Islet of Langerhans (tissue), 1 donor: ENCODE measurements at regions not wholly inside any gene's neighbourhood (a gene's known extent, or its start where the extent isn't known, plus 50 kb on each side); places are given as distances from the start of the nearest gene placed in this dataset.
"Not testable (repeated sequence)": the region's sequence is repeated elsewhere in the genome, so short reads cannot be mapped to it uniquely, and the experiment has no call there.

Source experiments
- FAIRE-seq: peaks from one replicate; lab custom pipeline; 2011; peaks lifted over from hg19 to GRCh38; lab: Jason Lieb, UNC

DNA sequence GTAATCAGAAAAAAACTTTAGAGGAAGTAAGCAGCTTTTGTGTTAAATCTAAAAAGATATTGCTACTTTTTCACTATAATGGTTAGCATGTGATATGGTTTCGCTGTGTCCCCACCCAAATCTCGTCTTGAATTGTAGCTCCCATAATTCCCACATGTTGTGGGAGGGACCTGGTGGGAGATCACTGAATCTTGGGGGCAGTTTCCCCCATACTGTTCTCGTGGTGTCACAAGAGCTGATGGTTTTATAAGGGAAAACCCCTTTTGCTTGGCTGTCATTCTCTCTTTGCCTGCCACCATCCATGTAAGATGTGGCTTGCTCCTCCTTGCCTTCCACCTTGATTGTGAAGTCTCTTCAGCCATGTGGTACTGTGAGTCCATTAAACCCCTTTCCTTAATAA, 117.1 kb downstream of the KCNJ2 start:
- no peak for FAIRE-seq

DNA sequence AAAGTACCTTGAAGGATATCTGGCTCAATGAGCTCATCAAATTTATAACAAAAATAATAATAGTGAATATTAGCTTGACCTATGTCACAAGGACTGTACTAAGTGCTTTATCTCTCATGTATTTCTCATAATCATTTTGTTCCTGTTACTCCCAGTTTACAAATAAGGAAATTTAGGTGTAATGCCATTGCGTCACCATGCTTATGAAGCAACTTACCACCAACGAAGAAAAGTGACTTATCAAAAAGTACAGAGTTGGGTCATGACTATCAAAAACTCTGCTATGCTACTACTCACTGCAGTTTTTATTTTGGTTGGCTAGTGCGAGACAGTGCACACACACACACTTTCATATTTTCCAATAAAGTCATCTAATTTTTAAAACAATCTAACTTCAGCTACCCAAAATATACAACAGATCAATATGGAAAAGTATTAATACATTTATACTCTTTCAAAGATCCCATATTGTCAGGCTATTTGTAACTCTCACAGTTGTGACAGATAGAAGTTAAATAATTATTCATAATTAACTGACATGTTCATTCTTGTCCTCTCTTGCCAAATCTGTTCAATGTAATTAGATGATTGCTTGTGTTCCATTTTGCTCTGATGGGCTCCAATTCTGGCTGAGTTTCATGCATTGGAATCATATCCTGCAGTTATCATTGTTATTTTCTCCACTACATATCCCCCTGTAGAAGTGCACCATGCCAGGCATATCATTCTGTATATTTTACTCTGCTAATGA, 119.4 kb downstream of the KCNJ2 start:
- FAIRE-seq, result no peak

DNA sequence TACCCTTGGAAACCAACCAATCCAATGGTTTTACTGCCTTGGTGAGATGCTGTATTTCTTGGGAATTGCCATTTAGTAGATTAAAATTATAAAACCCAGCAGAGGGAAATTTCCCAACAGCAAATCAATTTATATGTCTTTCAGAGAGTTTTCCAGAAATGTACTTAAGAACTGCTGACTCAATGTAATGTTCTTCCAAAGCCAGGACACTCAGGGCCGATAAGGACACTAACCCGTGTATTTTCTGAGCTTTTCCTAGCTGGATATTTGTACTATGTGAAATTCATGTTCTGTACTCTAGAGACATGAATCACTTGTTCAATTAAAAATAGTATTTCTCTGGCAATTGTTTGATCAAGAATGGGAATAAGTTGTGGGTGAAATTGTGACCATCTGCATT, 121.4 kb downstream of the KCNJ2 start:
- no peak for FAIRE-seq

DNA sequence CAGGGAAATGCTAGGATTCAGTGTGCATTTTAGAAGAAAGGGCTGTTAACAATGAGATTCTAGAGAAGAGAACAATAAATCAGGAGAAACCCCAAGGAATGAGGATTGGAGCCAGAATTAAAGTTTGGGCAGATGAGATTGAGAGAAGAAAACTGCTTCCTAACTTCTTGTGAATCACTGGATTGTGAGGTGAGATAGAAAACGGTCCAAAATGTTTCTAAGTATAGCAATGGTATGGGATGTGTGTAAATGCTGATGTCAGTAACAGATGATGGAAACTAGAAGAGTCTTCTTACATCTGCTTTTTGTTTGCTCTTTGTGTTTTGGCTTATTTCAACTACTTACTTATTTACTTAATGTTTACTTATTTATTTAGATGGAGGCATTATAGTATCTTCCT, 123.0 kb downstream of the KCNJ2 start:
- no peak for FAIRE-seq

DNA sequence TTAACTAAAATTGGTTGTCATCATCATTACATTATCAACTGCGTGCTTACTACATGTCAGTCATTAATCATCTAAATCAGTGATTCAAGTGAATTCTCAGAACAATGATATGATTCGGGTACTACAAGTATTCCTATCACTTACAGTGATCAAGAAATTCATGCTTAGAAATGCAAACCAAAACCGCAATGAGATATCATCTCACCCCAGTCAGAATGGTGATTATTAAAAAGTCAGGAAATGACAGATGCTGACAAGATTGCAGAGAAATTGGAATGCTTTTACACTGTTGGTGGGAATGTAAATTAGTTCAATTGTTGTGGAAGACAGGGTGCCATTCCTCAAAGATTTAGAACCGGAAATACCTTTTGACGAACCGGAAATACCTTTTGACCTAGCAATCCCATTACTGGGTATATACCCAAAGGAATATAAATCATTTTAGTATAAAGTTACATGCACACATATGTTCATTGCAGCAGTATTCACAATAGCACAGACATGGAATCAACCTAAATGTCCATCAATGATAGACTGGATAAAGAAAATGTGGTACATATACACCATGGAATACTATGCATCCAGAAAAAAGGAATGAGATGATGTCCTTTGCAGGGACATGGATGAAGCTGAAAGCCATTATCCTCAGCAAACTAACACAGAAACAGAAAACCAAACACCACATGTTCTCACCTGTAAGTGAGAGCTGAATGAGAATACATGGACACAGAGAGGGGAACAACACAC, 124.4 kb downstream of the KCNJ2 start:
- FAIRE-seq, result not testable (repeated sequence)

DNA sequence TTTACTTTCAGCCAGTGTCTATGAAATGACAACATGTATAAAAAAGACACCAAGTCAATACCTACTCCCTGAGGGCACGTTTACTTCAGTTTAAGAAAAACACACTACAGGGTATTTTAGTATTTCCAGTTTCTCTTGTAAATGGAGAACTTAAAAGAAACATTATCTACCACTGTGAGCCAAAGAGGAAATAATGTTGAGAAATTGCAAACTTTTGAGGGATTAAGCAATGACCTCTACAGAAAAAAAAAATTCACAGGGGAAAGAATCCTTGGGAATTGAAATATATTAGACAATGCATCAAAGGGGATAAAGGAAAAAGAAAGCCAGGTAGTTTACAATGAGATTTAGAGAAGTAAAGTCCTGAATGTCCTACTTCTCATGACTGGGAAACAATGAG, 126.0 kb downstream of the KCNJ2 start:
- FAIRE-seq, result no peak

DNA sequence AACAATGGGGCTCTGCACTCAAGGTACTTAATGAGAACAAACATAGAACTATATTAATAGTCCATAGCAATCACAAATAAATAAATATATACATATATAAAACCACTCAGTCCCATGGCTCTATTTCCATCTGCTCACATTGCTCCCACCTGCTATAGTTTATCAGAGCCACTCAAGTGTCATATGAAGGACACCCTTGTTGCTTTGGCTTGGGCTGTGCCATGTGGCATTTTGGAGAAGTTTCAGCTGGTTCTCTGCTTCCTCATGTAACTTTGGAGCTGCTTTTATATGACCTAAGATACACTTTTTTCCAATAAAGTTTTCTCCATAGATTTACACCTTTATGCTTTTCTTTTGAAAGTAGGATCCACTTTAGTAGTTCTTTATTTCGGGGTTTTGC, 126.4 kb downstream of the KCNJ2 start:
- FAIRE-seq, result no peak

DNA sequence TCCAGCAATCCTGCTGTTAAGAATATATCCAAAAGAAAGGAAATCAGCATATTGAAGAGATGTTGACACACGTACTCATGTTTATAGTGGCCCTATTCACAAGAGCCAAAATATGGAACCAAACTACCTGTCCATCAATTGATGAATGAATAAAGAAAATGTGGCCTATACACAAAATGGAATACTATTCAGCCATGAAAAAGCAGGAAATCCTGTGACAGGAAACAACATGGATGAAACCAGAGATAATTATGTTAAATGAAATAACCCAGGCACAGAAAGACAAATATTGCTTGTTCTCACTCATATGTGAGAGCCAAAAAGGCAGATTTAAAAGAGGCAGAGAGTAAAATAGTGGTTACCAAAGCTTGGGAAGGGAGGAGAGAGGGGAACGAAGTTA, 127.1 kb downstream of the KCNJ2 start:
- FAIRE-seq, result no peak

DNA sequence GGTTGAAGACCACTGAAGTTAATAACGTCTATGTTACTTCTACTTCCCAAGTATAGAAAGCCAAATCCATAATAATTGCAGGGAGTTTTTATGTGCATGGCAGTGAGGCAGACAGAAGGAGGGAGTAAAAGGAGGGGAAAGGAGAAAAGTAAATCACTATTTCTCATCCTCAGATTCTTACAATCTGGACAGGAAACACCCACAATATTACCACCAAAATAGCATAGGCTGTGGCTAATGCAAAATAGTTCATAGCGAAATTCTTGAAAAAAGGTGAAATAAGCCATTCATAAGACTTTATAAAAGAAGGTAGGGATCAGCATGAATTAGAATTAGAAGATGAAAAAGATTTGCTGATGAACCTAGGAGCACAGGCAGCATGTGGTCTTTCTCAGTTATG, 128.1 kb downstream of the KCNJ2 start:
- no peak for FAIRE-seq

DNA sequence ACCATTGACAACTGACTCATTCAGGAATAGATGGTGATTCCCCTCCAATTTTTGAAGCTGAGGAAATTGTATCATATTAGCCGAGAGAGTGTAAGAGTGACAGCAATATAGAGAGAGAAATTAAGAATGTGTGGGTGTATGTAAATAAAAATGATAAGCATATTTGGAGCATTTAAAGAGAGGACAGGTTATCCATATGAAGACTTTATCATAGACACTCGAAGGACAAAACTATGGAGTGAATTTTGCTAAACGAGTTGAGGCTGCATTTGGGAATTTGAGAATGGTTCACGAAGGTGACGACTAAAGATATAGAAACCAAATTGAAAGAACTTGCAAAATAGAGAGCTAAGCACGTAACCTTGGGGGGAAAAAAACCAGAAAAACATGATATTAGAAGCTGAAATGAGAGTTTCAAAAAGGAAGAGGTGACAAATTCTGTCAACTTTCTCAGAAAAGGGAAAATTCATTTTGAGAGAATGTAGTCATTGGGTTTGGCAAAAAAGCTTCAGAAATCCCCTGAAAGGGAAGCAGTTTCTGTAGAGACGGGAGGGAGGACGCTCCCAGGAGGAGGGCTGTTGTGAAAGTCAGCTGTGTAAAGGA, 129.7 kb downstream of the KCNJ2 start:
- FAIRE-seq, result no peak

DNA sequence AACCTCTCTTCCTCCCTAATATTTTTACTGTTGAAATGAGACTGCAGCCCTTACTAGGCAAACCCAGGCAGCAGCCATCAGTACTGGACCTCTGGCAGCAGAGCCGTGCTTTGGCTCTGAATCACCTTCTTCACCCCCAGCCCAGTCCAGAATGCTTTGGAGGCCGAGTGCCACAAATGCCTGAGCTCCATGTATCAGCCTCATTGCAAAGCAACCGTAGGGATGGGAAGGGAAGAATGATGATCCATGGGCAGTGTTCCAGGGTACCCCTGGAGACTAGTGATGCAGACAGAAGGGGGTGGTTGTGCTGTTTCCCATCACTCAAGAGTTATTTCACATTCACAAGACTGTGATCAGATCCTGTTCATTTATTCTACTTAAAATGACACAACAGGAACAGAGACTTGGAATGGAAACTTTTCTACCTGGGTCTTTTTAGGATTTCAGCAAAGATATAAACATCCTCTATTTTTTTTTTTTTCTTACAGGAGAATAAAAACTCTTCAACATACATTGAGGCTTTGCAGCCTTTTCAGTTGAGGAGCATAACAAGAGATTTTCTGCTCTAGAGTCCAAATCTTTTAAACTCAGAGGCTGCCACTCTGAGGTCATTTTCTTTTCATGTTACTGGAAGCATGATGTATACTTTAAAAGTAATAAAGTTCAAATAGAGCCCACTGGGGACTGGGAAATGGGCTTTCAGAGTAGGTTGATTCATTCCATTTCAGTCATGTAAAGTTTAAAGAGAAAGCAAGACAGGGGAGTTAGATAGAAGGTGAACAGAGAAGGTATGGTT, 138.3 kb downstream of the KCNJ2 start:
- FAIRE-seq, result no peak

DNA sequence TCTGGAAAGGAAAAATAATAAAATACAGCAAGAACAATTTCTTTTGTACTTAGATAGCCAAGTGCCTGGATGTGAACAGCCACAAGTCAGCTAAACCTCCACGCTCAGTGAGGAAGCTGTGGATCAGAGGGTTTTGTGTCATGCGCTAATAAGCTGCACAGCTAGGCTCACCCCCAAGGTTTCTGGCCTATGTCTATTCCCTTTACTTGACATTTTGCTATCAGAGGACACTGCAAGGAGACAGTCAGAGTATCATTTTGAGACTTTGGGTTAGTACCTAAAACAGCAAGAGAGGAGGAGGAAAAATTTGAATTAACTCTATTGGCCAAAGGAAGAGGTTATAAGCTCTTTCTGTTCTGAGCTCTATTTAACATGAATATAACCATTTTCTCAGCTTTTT, 139.3 kb downstream of the KCNJ2 start:
- no peak for FAIRE-seq

DNA sequence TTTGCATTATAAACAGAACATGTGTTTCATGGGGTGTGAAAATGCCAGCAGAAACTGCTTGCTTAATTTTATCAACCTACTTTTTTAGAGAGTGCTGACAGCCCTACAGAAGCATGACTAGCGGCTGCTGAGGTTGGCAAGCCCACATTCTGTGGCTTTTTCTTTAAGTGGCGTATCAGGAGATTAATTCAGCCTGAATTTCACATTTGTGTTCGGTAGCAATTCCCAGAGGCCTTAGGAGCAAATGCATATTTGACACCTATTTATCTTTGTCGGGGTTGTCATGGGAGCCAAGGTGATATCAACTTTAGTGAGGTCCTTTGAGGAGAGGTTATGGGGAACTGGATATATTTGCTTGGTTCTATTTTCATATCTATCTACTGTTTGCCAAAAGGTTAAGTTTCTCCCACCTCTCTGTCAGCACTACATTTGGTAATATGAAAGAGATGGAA, 140.9 kb downstream of the KCNJ2 start:
- FAIRE-seq, result no peak

DNA sequence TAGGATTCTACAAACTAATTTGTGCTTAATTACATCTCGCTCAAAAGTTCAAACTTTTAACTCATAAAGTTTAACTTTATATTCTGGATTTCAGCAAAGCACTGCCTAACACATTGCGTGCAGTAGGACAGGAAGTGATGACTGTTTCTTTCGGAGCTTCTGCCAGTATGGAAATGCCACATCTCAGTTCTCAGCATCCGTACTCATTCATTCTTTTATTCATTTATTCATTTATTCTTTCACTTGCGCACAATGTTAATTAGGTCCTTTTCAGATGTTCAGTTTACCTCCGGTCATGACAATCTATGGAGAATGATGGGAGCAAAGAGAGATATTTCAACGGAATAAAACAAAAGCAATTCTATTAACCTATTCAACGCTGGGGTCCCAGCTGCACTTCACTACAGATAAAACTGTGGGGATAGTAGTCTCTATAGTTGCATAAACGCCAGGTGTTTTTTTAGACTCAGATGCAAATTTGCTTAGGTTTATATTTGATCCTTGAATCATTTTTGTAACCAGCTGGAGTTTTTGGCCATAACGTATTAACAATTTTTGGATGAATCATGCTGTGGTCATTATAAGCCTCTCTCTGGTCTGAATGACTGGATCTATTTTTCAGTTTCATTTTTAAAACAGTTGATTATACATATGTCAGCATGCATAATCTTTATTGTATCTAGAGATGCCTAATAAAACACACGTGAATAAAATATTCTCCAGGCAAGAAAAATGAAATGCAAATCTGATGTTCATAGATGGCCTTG, 143.9 kb downstream of the KCNJ2 start:
- FAIRE-seq, result no peak

DNA sequence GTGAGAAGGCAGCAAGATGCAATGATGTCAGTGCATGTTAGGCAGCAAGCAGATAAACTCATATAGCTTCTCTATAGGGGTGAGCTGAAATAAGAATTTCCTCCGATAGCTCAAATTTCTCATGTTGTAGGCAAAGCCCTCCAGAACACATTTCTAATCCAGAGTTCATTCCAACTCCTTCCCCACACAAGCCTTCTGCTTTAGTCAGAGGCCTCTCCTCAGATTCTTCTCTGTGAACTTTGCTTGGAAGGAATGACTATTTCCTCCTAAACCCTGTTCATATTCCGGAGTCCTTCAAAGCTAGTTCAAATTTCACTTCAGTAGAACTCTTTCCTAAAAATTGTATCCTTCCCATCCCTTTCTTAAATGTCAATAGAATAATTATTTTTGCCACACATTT, 144.8 kb downstream of the KCNJ2 start:
- FAIRE-seq, result no peak

DNA sequence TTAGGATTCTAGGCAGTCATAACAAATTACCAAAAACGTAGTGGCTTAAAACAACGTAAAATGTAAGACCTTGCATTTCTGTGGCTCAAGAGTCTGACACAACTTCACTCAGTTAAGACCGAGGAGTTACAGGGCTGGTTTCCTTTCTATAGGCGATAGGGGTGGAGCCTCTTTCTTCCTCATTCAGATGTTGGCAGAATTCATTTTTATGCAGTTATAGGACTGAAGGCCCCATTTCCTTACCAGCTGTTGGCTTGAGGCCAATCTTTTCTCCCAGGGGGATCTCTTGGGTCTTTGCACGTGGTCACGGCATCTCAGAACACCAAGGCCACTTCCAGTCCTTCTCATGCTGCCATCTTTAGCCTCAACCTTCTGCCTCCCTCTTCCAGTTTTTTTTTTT, 145.2 kb downstream of the KCNJ2 start:
- FAIRE-seq, result no peak

DNA sequence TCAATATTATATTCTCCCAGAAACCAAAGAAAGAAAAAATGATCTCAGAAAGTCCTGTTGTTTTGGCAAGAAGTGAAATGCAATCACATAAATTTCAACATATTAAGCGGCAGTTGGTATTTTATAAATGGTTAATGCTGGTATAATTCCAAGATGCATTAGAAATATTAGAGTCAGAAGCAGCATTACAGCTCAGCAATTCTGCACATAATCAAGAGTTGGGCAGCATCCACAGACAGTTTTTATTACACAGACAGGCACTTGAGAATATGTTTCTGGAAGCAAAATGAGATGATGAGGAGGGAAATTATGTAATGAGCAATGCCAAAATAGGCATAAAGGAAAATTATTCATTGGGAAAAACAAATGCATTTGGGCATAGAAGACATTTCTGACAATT, 148.1 kb downstream of the KCNJ2 start:
- no peak for FAIRE-seq

DNA sequence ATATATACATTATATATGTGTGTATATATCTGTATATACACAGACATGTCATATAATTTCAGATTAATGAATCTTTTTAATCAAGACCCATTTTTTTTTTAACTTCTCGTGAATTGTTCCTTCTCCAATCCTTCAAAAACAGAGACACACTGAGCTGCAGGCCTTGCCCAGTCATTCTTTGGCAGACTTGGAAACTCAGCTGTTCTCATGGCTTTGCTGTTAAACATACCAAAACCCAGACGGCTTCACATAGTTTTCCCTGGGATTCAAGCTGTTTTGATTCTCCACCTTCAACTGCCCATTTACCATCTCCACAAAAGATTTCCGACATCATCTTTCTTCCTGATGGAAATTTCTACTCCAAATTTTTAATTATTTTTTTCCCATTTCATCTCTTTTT, 148.7 kb downstream of the KCNJ2 start:
- no peak for FAIRE-seq

DNA sequence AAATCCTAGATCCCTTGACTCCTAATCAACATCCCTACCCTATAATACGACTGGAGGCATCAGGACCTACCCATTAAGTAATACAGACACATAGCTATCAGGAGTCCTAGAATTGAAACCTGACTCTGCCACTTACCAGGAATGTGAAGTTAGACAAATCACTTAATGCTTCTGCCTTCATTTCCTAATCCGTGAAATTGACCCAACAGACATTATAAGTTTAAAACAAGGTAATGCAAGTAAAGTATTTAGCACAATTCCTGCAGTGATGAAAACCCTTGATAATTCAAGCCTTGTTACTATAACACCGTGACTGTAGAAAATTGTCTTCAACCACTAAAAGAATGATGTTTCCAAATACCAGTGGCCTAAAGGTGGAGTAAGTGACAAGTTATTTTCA, 150.2 kb downstream of the KCNJ2 start:
- no peak for FAIRE-seq

DNA sequence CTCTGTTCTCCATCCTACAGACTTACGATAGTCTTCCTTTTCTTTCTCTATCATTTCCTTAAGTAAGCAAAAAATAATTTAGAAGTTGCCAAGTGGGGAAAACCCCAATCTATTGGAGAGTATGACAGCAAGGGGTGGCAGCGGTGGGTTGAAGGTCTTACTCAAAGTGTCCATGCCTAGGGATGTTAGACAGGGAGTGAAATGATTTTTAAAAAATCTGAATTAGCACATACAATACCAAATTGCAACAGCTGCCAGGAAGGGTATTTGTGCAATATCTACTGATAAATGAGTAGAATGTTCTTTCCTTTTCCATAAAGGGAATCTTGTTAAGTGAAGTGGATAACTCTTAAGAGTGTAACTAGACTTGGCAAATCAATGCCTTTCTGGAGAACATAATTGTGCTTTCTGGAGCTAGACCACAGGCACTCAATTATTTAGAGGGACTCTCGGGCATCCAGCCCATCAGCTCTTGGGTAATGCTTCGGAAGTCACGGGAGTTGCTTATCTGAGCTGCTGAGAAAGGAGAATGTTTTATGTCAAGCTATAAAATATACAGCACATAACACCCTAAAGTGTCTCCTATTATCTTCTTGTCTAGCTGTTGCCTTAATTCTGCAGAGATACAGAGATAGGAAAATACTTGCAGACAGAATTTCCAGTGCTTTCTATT, 151.5 kb downstream of the KCNJ2 start:
- no peak for FAIRE-seq

DNA sequence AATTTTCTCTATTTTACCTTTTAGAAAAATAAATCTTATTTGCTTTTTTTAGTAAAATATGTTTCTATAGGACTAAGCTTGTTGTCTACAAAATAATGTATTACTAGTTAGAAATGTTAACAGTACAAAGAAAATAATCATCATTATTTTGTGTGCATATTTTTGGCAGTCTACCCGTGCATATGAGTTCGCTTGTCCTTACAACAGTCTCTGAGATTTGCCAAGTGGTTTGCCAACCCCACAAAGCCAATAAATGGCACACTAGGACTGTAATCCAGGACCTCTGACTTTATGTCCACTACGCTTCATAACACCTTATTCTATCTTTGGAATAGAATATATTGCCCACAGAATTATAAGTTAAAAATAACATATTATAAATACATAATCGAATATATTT, 152.0 kb downstream of the KCNJ2 start:
- FAIRE-seq, result no peak
